NCI-H345 treated with DMSO at 0.1 percent for 48 hours (cell line): ENCODE measurements at regions not wholly inside any gene's neighbourhood (a gene's known extent, or its start where the extent isn't known, plus 50 kb on each side); places are given as distances from the start of the nearest gene placed in this dataset.

Source experiments
- DNase-seq: peaks from one replicate; lab custom pipeline; 2025; ENCODE audit not compliant: unreplicated experiment; lab: John Stamatoyannopoulos, UW

DNA sequence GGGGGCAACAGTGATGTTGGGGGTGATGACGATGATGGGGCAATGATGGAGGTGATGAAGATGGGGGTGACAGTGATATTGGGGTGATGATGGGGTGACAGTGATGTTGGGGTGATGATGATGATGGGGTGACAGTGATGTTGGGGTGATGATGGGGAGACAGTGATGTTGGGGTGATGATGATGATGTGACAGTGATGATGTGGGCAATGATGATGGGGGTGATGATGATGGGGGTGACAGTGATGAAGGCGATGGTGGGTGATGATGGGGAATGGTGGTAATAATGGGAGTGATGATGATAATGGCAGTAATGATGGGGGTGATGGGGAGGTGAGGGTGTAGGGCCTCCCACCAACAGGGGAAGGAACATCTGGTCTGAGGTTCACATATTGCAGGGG, 150.6 kb downstream of the ERMARD start:
- DNase-seq: no peak

DNA sequence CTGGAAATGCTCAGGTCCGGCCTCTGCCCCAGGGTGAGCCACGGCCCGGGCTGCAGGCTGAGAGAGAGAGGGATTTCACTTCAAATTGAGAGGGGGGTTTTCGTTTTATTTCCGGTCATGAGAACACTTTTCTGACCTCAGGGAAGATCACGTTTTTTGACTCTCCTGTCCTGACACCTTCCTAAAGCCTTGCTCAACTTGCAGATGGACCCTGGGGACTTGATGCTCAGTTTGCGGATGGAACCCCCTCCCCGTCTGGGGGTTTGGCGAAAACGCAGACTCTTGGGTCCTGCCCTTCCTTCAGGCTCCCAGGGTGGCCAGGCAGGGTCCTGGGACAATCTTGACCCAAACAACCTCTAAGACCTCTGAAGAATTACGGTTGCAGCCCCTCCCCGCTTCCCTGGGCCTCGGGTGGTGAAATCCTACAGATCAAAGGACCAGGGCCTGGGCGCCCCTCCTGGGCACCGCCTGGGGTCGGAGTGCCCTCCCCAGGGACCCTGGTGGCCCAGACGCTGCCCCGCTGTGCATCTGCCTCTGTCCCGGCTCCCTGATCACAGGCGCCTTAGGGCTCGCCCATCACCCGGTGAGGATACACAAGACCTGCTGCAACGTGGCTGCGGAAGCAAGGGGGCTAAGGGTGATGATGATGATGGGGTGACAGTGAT, 148.2 kb downstream of the ERMARD start:
- DNase-seq: no peak

DNA sequence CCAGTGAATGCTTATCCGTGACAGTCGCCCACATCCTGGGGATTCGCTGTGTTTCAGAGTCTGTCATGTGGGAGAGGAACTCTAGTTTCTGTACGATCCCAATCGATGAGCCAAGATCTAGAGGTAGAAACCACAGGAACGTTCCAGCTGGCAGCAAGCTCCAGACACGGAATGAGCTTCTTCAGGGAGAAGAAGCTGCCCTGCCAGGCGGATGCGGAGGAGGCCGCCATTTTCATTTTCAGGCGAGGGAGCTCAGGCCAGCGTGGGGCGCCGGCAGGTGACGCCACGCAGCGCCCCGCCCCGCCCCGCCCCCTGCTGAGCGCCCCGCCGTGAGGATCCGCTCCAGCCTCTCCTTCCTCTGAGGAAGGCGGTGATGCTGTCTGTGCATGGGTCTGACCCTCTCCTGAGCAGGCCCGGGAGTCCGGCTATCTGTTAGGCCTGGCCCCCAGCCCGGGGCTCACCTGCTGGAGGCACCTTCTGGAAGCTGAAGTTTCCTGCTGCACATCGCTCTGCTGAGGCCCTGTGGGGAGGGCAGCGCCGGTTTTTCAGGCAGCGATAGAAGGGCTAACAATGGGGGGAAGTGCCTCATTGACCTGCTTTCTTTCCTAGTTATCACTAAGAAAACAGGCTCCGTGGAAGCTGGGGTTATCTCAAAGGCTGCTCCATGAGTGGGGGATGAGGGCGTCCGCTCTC, 147.5 kb downstream of the ERMARD start:
- no peak for DNase-seq

DNA sequence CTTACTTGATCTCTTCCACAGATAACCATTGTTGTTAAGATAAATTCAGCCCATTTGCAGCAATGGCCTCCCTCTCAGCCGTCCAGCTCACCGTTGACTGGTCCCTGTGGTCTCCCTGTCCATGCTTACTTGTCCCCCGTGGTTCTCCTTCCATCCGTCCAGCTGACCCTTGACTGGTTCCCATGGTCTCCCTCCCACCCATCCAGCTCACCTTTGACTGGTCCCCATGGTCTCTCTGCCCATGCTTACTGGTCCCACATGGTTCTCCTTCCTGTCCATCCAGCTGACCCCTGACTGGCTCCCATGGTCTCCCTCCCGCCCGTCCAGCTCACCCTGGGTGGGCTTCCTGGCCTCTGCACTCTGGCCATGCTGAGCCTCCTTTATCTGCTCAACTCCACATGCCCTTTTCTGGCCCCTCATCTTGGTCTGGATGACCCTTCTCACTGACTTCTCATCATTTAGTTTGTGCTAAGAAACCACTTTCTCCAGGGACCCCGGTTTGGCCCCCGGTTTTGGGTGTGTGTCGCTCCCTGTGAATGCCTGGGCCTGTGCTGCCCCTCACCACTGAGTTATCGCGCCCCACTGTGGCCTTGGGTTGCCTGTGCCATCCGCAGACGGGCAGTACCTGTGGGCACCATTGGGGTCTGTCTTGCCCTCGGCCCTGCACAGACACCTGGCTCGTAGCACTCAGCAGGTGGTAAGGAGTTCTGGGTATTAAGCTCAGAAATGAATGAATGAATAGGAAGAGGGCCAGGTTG, 146.4 kb downstream of the ERMARD start:
- DNase-seq: no peak

DNA sequence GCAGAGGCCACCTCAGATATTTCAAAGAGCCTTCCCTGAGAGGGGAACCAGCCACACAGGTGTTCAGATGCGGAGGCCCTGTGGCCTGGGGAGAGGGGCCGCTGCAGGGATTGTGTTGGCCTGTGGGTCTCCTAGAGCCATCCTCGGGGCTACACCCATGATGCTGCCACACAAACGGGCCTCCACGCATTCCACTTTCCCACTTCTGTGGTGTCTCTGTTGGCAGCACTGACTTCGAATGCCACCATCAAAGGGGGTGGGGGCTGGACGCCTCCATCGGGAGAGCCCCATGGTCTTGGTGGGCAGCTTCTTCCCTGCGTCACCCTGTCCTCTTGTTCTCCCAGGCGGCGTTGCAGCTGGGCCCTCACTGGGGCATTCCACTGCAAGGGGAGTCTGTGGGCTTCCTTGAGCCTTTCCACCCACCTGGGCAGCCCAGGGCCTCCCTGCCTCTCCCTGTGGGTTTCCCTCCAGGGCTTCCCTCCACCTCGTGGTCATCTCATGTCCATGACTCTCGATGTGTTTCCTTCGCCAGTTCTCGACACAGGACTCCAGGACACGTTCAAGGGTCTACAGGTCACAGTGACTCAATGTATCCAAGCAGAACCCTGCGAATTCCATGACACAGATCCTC, 145.5 kb downstream of the ERMARD start:
- no peak for DNase-seq

DNA sequence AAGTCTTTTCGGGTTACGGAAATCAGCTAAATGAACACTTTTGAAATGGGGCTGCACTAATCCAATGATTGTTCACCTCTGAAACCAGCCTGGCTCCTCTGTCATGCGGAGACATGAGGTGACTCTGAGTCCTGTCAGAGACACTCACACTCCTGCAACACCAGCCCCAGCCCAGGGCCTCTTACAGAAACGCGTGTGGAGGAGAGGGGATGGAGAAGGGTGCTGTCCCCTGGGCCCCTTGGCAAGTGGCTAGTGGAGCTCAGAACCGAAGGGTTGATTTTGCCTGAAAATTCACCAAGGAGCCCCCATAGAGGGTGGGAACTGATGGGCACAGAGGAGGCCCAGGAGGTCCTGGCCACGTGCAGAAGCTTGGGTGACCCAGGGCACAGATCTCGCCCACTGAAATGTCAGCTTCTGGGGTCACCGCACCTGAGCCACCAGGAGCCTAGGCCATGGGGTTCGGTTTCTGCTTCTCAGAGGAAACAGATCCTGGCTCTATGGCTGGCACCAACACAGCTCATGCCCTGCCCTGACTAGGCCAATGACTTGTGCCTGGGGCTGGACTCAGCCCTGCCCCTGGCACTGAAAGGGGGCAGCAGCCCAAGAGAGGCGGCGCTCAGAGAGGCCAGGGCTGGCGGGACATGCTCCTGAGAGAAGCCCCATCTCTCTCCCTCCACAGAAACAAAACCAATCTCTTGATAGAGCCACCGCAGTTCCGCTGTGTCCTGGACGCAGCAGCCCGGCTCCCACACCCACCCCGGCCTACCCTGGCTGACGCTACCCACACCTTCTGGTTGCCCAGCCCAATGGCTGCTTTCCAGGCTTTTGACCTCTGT, 144.7 kb downstream of the ERMARD start:
- DNase-seq: no peak

DNA sequence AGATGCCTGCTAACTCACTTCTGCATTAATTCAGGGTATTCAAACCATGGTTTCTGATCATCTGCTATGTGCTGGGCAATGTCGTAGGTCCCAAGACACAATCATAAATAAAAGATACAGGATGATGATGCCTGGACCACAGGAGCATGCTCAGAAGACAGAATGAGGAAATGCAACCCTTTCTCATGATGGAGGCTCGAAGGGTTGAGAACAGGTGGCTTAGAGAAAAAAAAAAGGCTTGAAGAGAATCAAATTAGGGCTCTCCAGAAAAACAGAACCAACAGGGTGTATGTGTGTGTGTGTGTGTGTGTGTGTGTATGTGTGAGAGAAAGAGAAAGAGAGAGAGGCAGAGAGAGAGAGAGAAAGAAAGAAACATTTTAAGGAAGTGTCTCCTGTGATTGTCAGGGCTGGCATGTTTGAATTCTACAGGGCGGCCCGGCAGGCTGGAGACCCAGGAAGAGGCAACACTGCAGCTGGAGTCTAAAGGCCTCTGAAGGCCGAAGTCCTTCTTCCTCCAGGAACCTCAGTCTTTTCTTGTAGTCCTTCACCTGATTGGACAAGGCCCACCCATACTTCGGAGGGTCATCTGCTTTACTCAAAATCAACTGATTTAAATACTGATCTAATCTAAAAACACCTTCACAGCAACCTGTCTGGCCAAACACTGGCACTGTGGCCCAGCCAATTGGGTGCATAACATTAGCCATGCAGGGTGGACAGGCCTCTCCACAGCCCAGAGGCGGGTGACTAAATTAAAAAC, 143.8 kb downstream of the ERMARD start:
- DNase-seq: no peak

DNA sequence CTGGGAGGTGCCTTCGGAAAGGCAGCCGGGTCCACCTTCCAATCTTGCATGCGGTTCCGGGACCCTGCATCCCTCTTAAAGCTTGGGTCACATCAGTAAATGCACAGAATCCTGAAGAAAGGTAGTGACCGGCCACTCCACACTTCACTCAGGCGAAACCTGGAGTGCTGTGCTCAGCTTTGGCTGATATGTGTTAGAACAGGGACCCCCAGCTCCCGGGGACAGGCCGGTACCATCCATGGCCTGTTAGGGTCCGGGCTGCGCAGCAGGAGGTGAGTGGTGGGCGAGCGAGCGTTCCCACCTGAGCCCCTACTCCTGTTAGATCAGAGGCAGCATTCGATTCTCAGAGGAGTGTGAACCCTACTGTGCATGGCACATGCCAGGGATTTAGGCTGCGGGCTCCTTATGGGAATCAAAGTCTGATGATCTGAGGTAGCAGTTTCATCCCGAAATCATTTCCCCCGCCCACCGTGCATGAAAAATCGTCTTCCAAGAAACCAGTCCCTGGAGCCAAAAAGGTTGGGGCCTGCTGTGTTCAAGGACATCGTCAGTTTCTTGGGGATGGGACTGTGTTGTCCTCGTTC, 143.0 kb downstream of the ERMARD start:
- no peak for DNase-seq

DNA sequence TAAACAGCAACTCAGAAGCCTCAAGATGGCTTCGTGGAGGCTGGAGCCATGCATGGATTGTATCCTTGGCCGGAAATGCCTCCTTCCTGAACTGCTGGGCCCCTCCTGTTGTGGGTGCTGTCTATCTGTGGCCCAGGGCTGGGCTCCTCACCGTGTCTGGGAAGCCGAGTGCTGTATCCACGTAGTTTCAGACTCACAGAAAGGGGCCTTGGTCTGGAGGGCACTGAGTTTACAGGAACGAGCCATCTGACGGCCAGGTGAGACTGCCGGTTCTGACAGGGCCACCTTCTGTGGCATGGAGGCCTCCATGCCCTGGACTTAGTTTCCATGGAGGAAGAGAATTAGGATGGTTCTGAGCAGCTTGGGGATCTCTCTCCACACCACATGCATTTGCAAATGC, 142.2 kb downstream of the ERMARD start:
- no peak for DNase-seq

DNA sequence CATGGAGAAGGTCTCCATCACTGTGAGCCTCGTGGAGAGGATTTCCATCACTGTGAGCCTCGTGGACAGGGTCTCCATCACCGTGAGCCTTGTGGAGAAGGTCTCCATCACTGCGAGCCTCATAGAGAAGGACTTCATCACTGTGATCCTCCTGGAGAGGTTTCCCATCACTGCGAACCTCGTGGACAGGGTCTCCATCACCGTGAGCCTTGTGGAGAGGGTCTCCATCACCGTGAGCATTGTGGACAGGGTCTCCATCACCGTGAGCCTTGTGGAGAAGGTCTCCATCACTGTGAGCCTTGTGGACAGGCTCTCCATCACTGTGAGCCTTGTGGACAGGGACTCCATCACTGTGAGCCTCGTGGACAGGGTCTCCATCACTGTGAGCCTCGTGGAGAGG, 140.4 kb downstream of the ERMARD start:
- no peak for DNase-seq

DNA sequence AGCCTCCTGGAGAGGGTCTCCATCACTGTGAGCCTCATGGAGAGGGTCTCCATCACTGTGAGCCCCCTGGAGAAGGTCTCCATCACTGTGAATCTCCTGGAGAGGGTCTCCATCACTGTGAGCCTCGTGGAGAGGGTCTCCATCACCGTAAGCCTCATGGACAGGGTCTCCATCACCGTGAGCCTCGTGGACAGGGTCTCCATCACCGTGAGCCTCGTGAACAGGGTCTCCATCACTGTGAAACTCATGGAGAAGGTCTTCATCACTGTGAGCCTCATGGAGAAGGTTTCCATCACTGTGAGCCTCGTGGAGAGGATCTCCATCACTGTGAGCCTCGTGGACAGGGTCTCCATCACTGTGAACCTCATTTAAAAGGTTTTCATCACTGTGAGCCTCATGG, 140.0 kb downstream of the ERMARD start:
- no peak for DNase-seq

DNA sequence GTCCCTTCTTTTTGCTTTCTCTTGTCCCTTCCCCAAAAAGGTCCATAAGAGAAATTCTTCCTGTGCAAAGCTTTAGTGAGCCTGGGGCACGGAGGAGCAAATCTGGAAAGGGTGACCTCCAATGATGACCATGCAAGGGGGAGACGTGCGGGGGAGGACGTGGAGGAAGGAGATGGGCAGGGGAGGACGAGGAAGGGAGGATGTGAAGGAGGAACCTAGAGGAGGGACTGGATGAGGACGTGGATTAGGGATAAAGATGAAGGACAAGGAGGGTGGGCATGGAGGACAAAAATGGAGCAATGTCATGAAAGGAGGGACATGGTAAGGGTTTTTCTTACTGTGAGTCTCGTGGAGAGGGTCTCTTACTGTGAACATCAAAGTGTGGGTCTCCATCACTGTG, 139.5 kb downstream of the ERMARD start:
- no peak for DNase-seq

DNA sequence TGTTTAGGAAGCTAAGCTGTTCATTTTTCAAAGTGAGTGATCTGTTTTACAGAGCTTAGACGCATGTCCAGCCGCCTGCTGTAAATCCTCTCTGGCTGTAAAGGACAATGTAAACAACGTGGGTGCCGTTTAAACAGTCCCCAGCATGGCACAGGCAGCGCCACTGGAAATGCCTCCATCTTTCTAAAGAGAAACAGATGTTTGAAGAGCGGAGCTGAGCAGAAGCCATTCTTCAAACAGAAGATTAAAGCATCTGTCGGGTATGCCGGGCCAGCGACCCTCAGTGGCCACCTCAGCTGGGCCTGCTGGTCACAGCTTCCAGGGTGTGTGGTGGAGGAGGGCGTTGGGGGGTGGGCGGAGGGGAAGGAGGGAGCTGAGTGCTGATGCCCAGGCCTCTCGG, 138.6 kb downstream of the ERMARD start:
- no peak for DNase-seq

DNA sequence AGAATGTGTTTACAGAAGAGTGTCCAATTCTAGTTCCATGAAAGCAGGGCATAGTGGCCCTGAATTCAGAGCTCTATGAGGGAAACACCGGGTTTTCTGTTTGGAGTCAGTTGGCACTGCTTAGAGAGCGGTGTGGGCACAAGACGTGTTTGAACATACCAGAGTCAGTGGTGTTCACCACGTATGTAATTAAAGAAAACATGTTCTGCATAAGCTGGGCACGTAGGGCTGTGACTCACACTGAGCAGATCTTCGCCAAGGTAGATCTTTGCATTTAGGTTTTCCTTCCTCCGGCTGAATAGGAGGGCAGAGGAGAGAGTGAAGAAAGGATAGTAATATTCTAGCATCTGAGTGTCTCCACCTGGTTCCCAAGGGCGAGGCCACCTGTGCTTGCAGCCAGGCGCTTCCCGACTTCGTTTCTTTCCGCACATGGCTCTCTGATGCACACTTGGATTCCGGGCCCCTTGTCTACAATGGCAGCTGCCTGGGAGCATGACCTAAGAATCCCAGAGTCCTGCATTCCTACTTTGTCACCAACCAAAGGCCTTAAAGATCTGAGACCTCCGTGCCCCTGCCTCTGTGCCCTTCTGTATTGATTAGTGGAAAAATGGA, 136.2 kb downstream of the ERMARD start:
- DNase-seq: no peak

DNA sequence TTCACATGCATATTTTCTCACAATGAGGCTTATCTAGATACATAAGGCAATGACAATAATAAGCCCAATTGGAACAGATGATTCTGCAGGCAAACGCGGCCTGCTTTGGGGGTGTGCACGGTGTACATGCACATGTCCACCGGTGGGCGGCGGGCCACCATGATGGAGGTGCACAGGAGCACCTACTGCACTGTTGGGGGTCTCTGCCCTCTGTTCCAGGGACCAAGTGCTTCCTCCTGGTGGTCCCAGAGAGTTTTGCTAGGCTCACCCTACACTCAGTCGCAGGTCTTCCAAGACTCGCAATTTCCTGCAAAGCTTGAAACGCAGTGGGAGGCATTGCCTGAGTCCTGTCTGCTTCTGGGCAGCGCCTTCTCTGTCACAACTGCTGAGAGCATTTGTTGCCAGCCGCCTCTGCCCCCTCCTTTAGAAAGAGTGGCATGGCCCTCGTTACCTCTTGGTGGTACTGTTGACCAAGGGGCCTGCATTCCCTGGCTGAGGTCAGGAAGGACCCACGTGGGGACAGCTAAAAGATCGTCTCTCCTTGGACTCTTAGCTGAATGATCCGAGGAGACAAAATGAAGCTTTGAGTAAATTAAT, 135.3 kb downstream of the ERMARD start:
- no peak for DNase-seq

DNA sequence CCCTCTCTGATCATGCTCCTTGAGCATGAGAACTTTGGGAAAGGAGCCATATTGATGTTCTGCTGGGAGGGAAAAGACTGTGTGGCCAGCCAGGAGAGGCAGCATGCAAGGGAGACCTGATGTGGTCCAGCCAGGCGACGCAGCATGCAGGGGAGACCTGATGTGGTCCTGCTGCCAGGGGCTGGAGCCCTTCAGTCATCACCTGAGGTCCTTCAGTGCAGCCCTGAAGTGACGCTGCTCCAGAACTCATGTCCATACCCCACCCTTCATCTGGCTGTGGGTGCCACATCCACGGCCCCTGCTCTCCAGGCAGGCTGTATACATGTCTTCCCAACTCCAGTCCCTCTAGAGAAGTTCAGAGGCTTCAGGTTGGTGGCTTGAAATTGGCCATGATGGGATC, 134.4 kb downstream of the ERMARD start:
- DNase-seq: no peak

DNA sequence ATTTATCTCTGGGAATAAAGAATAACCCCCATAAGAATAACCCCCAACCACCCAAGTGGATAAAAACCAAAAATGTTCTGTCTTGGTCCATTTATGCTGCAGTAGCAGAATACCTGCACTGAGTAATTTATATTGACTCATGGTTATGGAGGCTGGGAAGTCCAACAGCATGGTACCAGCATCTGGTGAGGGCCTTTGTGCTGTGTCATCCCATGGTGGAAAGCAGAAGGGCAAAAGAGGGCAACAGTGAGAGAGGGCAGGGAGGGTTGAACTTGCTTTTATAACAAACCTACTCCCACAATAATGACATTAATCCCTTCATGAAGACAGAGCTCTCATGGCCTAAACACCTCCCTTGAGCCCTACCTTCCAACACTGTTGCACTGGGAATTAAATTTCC, 133.7 kb downstream of the ERMARD start:
- no peak for DNase-seq

DNA sequence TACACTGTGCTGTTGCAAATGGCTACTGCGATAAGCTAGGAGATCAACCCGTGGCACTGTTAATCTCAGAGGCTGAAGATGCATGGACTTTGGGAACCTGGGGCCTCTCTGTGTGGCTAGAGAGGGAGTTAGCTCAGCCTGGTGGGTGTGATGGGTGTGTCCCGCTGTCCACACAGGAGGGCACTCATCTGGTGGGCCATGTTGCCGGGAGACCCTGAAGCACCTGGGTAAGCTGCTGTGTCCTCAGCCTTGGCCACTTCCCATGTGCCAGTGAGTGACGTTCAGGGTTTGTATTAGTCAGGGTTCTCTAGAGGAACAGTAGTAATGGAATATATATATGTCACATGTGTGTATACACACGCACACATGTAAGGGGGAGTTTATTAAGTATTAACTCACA, 132.7 kb downstream of the ERMARD start:
- no peak for DNase-seq

DNA sequence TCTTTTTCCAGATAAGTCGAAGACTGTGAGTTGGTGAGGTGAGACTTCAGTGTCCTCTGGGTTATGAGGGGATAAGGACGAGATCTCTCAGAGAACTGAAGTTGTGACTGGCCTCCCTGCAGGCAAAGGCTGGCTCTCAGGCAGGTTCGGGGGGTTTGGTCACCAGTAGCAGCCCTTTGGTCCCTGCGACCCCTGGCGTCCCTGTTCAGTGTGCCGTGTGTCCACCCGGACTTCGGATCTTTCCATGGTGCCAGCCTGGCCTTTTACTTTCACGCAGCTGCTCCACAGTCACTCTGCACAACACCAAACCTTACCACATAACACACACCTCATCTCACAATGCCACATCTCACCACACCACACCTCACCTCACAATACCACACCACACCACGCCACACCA, 131.9 kb downstream of the ERMARD start:
- DNase-seq: no peak
